ENCODE measurements at regions not wholly inside any gene's neighbourhood (a gene's known extent, or its start where the extent isn't known, plus 50 kb on each side); places are given as distances from the start of the nearest gene placed in this dataset.

DNA sequence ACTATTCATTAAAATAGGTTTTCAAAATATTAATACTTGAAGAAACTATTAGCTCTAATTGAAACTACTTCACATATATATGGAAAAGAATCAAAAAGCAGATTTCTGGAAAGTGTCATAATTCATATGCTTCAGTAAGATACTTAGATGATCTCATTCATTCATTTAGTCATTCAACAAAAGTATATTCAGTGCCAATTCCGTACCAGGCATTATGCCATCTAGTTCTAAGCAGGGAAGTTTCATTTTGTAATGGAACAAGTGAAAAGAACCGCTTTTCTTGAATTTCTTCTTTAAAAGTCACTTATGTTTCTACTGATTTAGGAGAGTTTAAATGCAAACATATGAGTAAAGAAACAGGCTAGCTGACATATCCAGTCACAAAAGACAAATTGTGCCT lies 118.3 kb upstream of the FAM20A start:
- TF ChIP-seq POLR2A (IDR thresholded peaks at IDR 0.05; ENCODE audit: low read length) (no peak), GATA1 (IDR thresholded peaks at IDR 0.05; ENCODE audit: low read depth, low read length) (no peak)

Measured in erythroblast (primary cell).